ENCODE measurements at regions not wholly inside any gene's neighbourhood (a gene's known extent, or its start where the extent isn't known, plus 50 kb on each side); places are given as distances from the start of the nearest gene placed in this dataset.

DNA sequence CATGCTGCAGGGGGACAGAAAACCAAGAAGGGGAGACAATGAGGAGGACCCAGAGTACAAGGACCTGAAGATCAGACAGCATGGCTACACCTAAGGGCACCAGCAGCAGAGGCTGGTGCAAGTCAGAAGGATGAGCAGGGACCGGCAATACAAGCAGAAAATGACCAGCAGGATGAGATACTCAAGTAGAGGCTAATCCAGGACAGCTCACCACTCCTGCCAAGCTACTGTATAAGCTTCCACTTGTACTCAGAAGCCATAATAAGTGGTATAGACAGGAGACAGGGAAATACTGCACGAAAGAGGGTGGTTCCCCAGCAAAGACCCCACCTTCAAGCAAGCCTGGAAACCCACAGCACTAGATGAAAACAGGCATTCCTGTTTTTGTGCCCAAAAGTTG lies 138.7 kb upstream of the ZC3H12C start:
- in situ Hi-C loops (cut with HindIII; ENCODE audit: extremely low pct_ligation_motif_present, low pct_unique_long_range_greater_than_20kb), result no loop called here
- Histone ChIP-seq H3K4me2 (ENCODE audit: low read depth, low read length) (no peak overlapping the region), H3K27me3 (ENCODE audit: control insufficient read depth in 1 of 2, insufficient read depth in 2 of 2, low read length in 2 of 2) (no peaks in the 10 kb centered on the region; a peak in 1 of 5 replicates), H3K4me3 (replicated peaks in 1 of 3; ENCODE audit: insufficient read depth in 1 of 3, low read depth in 2 of 3, low read length in 3 of 3) (no peak overlapping the region), H2AFZ (ENCODE audit: low read length) (no peak overlapping the region), H3K36me3 (replicated peaks in 1 of 2; ENCODE audit: control insufficient read depth in 1 of 2, insufficient read depth in 2 of 2, low read length in 2 of 2) (no peaks in the 10 kb centered on the region), H3K4me1 (ENCODE audit: insufficient read depth, low read length) (no peaks in the 10 kb centered on the region), H3K9ac (ENCODE audit: insufficient read depth, low read depth, low read length) (no peak overlapping the region), H3K27ac (ENCODE audit: extremely low read length, insufficient read depth, low read length) (no peak overlapping the region), H3K9me3 (ENCODE audit: low read length) (no peaks in the 10 kb centered on the region), H3K79me2 (ENCODE audit: insufficient read depth, low read length) (no peaks in the 10 kb centered on the region), H4K20me1 (ENCODE audit: insufficient read depth, low read length) (no peaks in the 10 kb centered on the region)
- intact Hi-C loops (cut with micrococcal nuclease; ENCODE audit: unreplicated experiment), result no loop called here
- BruUV-seq (replicated peaks), result no TSS peak
- 0% methylated on average over 1 of the region's 2 CpGs for WGBS (ENCODE audit: low lambda C conversion rate)
- FAIRE-seq (no peak), ATAC-seq (no peak), DNase-seq (ENCODE audit: low spot score) (no peak)
- ChIA-PET POLR2A (no interaction called here), CTCF (ENCODE audit: low intra/inter-chr PET ratio, low total read pairs) (no interaction called here)
- no peak for TF ChIP-seq MAFK (conservative IDR thresholded peaks at IDR 0.05 in 1 of 2, IDR thresholded peaks at IDR 0.05 in 1 of 2; ENCODE audit: low read length in 2 of 2)
- TF ChIP-seq, protein P1, sequence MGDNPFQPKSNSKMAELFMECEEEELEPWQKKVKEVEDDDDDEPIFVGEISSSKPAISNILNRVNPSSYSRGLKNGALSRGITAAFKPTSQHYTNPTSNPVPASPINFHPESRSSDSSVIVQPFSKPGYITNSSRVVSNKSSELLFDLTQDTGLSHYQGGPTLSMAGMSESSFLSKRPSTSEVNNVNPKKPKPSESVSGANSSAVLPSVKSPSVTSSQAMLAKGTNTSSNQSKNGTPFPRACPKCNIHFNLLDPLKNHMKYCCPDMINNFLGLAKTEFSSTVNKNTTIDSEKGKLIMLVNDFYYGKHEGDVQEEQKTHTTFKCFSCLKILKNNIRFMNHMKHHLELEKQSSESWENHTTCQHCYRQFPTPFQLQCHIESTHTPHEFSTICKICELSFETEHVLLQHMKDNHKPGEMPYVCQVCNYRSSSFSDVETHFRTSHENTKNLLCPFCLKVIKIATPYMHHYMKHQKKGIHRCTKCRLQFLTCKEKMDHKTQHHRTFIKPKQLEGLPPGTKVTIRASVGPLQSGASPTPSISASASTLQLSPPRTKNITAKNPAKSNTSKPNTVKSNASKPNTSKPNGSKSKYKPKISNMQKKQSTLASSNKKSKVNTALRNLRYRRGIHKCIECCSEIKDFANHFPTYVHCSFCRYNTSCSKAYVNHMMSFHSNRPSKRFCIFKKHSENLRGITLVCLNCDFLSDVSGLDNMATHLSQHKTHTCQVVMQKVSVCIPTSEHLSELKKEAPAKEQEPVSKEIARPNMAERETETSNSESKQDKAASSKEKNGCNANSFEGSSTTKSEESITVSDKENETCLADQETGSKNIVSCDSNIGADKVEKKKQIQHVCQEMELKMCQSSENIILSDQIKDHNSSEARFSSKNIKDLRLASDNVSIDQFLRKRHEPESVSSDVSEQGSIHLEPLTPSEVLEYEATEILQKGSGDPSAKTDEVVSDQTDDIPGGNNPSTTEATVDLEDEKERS (CRISPR knock-in tag; IDR thresholded peaks at IDR 0.05), result no peak
- TF ChIP-seq MED8 (CRISPR knock-in tag; IDR thresholded peaks at IDR 0.05; ENCODE audit: insufficient replicate concordance), result no peak
- TF ChIP-seq ZNF234 (CRISPR knock-in tag; conservative IDR thresholded peaks at IDR 0.05), result no peak
- TF ChIP-seq FOXC1 (CRISPR knock-in tag; IDR thresholded peaks at IDR 0.05; ENCODE audit: borderline replicate concordance), result no peak
- TF ChIP-seq IRX3 (CRISPR knock-in tag; IDR thresholded peaks at IDR 0.05; ENCODE audit: borderline replicate concordance, low read depth), result no peak
- TF ChIP-seq FOXK2 (IDR thresholded peaks at IDR 0.05), result no peak
- TF ChIP-seq, protein P2, sequence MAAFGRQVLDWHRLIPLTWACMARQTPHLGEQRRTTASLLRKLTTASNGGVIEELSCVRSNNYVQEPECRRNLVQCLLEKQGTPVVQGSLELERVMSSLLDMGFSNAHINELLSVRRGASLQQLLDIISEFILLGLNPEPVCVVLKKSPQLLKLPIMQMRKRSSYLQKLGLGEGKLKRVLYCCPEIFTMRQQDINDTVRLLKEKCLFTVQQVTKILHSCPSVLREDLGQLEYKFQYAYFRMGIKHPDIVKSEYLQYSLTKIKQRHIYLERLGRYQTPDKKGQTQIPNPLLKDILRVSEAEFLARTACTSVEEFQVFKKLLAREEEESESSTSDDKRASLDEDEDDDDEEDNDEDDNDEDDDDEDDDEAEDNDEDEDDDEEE (CRISPR knock-in tag; IDR thresholded peaks at IDR 0.05), result no peak
- TF ChIP-seq, protein P3, sequence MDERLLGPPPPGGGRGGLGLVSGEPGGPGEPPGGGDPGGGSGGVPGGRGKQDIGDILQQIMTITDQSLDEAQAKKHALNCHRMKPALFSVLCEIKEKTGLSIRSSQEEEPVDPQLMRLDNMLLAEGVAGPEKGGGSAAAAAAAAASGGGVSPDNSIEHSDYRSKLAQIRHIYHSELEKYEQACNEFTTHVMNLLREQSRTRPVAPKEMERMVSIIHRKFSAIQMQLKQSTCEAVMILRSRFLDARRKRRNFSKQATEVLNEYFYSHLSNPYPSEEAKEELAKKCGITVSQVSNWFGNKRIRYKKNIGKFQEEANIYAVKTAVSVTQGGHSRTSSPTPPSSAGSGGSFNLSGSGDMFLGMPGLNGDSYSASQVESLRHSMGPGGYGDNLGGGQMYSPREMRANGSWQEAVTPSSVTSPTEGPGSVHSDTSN (CRISPR knock-in tag; IDR thresholded peaks at IDR 0.05), result no peak
- TF ChIP-seq AHR (CRISPR knock-in tag; IDR thresholded peaks at IDR 0.05), result no peak
- no peak for TF ChIP-seq XRCC5 (optimal IDR thresholded peaks at IDR 0.05; ENCODE audit: low read length)

Data from HepG2 (cell line).